K562 (cell line): ENCODE measurements at regions not wholly inside any gene's neighbourhood (a gene's known extent, or its start where the extent isn't known, plus 50 kb on each side); places are given as distances from the start of the nearest gene placed in this dataset.

Source experiments
- ATF2 ChIP-seq: sonication (generic); formaldehyde crosslinking; IDR thresholded peaks from 2 replicates; pipeline ENCODE4 v1.8.1; 2022; ENCODE audit warnings: missing genetic modification reagents
- BRD9 ChIP-seq: fragments of 450-650 bp; IDR thresholded peaks from 2 replicates; pipeline ENCODE4 v1.6.1; 2018; ENCODE audit warnings: low read depth; ENCODE audit not compliant: partially characterized antibody
- CHD1 ChIP-seq: fragments of 200-600 bp; sonication (generic); IDR thresholded peaks from one replicate; pipeline ENCODE4 v1.6.1; 2012; ENCODE audit warnings: mild to moderate bottlenecking, moderate library complexity, low read length, inconsistent platforms
- FOSL1 ChIP-seq: fragments of 200-800 bp; sonication (Bioruptor generic); conservative IDR thresholded peaks from 2 replicates; pipeline ENCODE4 v1.6.1; 2016; ENCODE audit warnings: missing genetic modification characterization, missing compliant biosample characterization
- KHSRP ChIP-seq: fragments of 450-650 bp; IDR thresholded peaks from 2 replicates; pipeline ENCODE4 v1.6.1; 2017
- MAFG ChIP-seq: fragments of 450-650 bp; conservative IDR thresholded peaks from 2 replicates; pipeline ENCODE4 v1.6.1; 2016; ENCODE audit warnings: missing genetic modification characterization, missing compliant biosample characterization
- NR2C2 ChIP-seq, 2 experiments: fragments of 200-800 bp in 1 of 2; sonication (Bioruptor generic) in 1 of 2; sonication (generic) in 1 of 2; formaldehyde crosslinking in 1 of 2; IDR thresholded peaks; 2 replicates each; pipeline versions ENCODE4 v1.6.1 to v1.8.0; 2016 to 2022; ENCODE audit warnings: mild to moderate bottlenecking in 1 of 2, missing compliant biosample characterization in 1 of 2, missing genetic modification characterization in 1 of 2, missing genetic modification reagents in 1 of 2
- RHOXF2B ChIP-seq: fragments of 250-450 bp; sonication (Bioruptor Pico); conservative IDR thresholded peaks from 2 replicates; pipeline ENCODE4 v1.5.1; 2021
- ZNF41 ChIP-seq: fragments of 250-450 bp; sonication (Bioruptor Pico); conservative IDR thresholded peaks from 2 replicates; pipeline ENCODE4 v1.4.0; 2020; ENCODE audit warnings: mild to moderate bottlenecking
- TF ChIP-seq, protein P1 (sequence below): fragments of 450-650 bp; formaldehyde crosslinking; IDR thresholded peaks from 2 replicates; pipeline ENCODE4 v1.4.0; 2020; ENCODE audit warnings: mild to moderate bottlenecking, moderate library complexity
- TF ChIP-seq, protein P2 (sequence below), 2 experiments: fragments of 450-650 bp in 1 of 2; IDR thresholded peaks; 2 replicates each; pipeline ENCODE4 v1.6.1; 2011 to 2017; ENCODE audit warnings: low read depth in 2 of 2, antibody characterized with exemption in 1 of 2, borderline replicate concordance in 1 of 2, low read length in 1 of 2, mild to moderate bottlenecking in 1 of 2, mixed read lengths in 1 of 2; ENCODE audit not compliant: control insufficient read depth in 1 of 2

GRCh38 chr6:15915508-15916178 is 213.2 kb upstream of the MYLIP start (continued):
- TF ChIP-seq NR2C2 (CRISPR knock-in tag; IDR thresholded peaks at IDR 0.05) (no peak), NR2C2 (tag; IDR thresholded peaks at IDR 0.05) (peak; percentile 45), BRD9 (peak; percentile 87), ZNF41 (no peak), KHSRP (no peak), RHOXF2B (CRISPR knock-in tag) (no peak), FOSL1 (peak; percentile 70), CHD1 (no peak), ATF2 (CRISPR knock-in tag) (no peak), MAFG (tag) (no peak)
- TF ChIP-seq, protein P1, sequence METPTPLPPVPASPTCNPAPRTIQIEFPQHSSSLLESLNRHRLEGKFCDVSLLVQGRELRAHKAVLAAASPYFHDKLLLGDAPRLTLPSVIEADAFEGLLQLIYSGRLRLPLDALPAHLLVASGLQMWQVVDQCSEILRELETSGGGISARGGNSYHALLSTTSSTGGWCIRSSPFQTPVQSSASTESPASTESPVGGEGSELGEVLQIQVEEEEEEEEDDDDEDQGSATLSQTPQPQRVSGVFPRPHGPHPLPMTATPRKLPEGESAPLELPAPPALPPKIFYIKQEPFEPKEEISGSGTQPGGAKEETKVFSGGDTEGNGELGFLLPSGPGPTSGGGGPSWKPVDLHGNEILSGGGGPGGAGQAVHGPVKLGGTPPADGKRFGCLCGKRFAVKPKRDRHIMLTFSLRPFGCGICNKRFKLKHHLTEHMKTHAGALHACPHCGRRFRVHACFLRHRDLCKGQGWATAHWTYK (CRISPR knock-in tag): peak; percentile 98
- TF ChIP-seq, protein P2, sequence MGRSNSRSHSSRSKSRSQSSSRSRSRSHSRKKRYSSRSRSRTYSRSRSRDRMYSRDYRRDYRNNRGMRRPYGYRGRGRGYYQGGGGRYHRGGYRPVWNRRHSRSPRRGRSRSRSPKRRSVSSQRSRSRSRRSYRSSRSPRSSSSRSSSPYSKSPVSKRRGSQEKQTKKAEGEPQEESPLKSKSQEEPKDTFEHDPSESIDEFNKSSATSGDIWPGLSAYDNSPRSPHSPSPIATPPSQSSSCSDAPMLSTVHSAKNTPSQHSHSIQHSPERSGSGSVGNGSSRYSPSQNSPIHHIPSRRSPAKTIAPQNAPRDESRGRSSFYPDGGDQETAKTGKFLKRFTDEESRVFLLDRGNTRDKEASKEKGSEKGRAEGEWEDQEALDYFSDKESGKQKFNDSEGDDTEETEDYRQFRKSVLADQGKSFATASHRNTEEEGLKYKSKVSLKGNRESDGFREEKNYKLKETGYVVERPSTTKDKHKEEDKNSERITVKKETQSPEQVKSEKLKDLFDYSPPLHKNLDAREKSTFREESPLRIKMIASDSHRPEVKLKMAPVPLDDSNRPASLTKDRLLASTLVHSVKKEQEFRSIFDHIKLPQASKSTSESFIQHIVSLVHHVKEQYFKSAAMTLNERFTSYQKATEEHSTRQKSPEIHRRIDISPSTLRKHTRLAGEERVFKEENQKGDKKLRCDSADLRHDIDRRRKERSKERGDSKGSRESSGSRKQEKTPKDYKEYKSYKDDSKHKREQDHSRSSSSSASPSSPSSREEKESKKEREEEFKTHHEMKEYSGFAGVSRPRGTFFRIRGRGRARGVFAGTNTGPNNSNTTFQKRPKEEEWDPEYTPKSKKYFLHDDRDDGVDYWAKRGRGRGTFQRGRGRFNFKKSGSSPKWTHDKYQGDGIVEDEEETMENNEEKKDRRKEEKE (IDR thresholded peaks at IDR 0.05; ENCODE audit: borderline replicate concordance in 1 of 2, control insufficient read depth in 1 of 2, low read depth in 2 of 2, low read length in 1 of 2): no peak
